Osteocyte (in vitro differentiated cells): ENCODE measurements at regions not wholly inside any gene's neighbourhood (a gene's known extent, or its start where the extent isn't known, plus 50 kb on each side); places are given as distances from the start of the nearest gene placed in this dataset.

ENCODE experiments used
- DNase-seq: peaks from one replicate; pipeline ENCODE4 v3.0.0; 2021; ENCODE audit warnings: mixed read lengths; ENCODE audit not compliant: unreplicated experiment; ENCODE audit errors: extremely low spot score
- H3K27ac Mint-ChIP-seq: one replicate; pipeline ENCODE4 v1.8.0; 2021; ENCODE audit warnings: mild to moderate bottlenecking, mixed read lengths; ENCODE audit not compliant: unreplicated experiment
- H3K27me3 Mint-ChIP-seq: one replicate; pipeline ENCODE4 v1.8.0; 2021; ENCODE audit warnings: mixed read lengths; ENCODE audit not compliant: unreplicated experiment
- H3K36me3 Mint-ChIP-seq: one replicate; pipeline ENCODE4 v1.8.0; 2021; ENCODE audit warnings: mixed read lengths; ENCODE audit not compliant: unreplicated experiment
- H3K4me1 Mint-ChIP-seq: one replicate; pipeline ENCODE4 v1.8.0; 2021; ENCODE audit warnings: mixed read lengths; ENCODE audit not compliant: unreplicated experiment
- H3K4me3 Mint-ChIP-seq: one replicate; pipeline ENCODE4 v1.8.0; 2021; ENCODE audit warnings: mild to moderate bottlenecking, moderate library complexity, mixed read lengths; ENCODE audit not compliant: unreplicated experiment
- H3K9me3 Mint-ChIP-seq: one replicate; pipeline ENCODE4 v1.8.0; 2021; ENCODE audit warnings: mixed read lengths; ENCODE audit not compliant: unreplicated experiment
- TF ChIP-seq, protein P1 (sequence below): fragments of 200-600 bp; sonication (generic); IDR thresholded peaks from 2 replicates; pipeline ENCODE4 v1.5.0; 2021; ENCODE audit warnings: antibody characterized with exemption, mild to moderate bottlenecking, moderate library complexity

GRCh38 chr6:156310701-156311100, 466.5 kb upstream of the ARID1B start:
- no peaks in the 10 kb centered on the region for H3K9me3 Mint-ChIP-seq
- no peaks in the 10 kb centered on the region for H3K36me3 Mint-ChIP-seq
- no peak overlapping the region for H3K4me3 Mint-ChIP-seq
- TF ChIP-seq, protein P1, sequence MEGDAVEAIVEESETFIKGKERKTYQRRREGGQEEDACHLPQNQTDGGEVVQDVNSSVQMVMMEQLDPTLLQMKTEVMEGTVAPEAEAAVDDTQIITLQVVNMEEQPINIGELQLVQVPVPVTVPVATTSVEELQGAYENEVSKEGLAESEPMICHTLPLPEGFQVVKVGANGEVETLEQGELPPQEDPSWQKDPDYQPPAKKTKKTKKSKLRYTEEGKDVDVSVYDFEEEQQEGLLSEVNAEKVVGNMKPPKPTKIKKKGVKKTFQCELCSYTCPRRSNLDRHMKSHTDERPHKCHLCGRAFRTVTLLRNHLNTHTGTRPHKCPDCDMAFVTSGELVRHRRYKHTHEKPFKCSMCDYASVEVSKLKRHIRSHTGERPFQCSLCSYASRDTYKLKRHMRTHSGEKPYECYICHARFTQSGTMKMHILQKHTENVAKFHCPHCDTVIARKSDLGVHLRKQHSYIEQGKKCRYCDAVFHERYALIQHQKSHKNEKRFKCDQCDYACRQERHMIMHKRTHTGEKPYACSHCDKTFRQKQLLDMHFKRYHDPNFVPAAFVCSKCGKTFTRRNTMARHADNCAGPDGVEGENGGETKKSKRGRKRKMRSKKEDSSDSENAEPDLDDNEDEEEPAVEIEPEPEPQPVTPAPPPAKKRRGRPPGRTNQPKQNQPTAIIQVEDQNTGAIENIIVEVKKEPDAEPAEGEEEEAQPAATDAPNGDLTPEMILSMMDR = no peak
- no peak overlapping the region for H3K27ac Mint-ChIP-seq
- no peak for DNase-seq
- no peaks in the 10 kb centered on the region for H3K4me1 Mint-ChIP-seq
- no peaks in the 10 kb centered on the region for H3K27me3 Mint-ChIP-seq

GRCh38 chr6:156309017-156309416, 468.2 kb upstream of the ARID1B start:
- Mint-ChIP-seq H3K36me3 (no peaks in the 10 kb centered on the region), H3K9me3 (no peaks in the 10 kb centered on the region), H3K4me3 (no peak overlapping the region), H3K27ac (no peak overlapping the region), H3K27me3 (no peaks in the 10 kb centered on the region), H3K4me1 (no peaks in the 10 kb centered on the region)
- TF ChIP-seq, protein P1 = no peak
- no peak for DNase-seq

DNA sequence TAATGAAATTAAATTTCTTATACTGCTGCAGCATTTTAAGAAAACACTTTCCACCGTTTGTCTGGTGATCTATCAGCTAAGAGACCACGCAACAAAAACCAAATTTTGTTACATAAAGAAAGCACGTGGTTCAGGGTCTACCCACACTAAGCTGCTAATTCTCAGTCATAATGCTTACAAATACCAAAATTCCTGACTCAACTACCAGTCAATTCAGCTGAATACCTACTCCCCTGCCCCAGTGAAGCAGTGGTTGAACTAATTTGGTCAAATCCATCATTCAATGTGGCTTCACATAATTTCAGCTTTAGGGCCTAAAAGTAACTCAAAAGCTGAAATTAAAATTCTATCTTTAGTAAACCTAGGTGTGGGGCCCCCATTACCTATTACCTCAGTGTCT, 468.6 kb upstream of the ARID1B start:
- H3K27ac Mint-ChIP-seq = no peak overlapping the region
- no peak overlapping the region for H3K4me3 Mint-ChIP-seq
- H3K4me1 Mint-ChIP-seq = no peaks in the 10 kb centered on the region
- H3K36me3 Mint-ChIP-seq = no peaks in the 10 kb centered on the region
- H3K27me3 Mint-ChIP-seq = no peaks in the 10 kb centered on the region
- TF ChIP-seq, protein P1 = no peak
- DNase-seq = no peak
- no peaks in the 10 kb centered on the region for H3K9me3 Mint-ChIP-seq

DNA sequence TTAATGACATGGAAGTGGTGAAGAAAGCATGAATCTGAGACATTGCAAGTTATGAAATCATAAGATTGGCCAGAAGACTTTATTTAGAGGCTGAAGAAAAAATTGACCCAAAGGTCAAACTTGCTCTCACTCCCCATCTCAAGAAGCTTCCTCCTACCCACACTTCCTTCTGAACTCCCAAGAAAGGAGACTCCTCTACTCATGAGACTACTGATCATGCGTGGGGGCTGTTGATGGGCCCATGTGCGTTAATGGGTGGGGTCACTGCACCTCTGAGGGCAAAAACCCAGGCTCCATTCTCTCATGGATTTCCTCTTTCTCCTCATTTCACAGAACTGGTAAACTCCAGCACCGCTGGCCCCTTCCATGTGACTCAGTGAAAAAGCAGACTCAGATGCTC, 470.6 kb upstream of the ARID1B start:
- Mint-ChIP-seq H3K4me3 (no peak overlapping the region), H3K27ac (no peak overlapping the region), H3K27me3 (no peaks in the 10 kb centered on the region), H3K9me3 (peaks cover 3% of the 10 kb centered on the region), H3K4me1 (no peaks in the 10 kb centered on the region), H3K36me3 (no peaks in the 10 kb centered on the region)
- TF ChIP-seq, protein P1 = no peak
- DNase-seq = no peak

DNA sequence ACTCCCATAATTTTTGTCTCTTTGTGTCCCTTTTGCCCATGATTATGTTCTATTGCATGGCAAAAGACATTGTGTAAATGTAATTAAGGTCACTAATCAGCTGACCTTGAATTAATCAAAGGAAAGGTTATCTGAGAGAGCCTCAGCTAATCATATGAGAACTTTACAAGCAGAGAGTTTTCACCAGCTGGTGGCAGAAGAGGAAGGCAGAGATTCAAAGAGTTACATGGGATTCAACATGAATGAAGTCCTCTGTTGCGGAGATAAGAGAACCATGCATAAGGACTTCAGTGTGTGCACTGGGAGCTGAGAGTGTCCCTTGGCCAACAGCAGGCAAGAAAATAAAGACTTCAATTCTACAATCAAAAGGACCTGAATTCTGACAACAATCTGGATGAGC, 494.1 kb upstream of the ARID1B start:
- no peak overlapping the region for H3K4me3 Mint-ChIP-seq
- H3K36me3 Mint-ChIP-seq = no peaks in the 10 kb centered on the region
- DNase-seq = no peak
- no peaks in the 10 kb centered on the region for H3K27me3 Mint-ChIP-seq
- no peaks in the 10 kb centered on the region for H3K4me1 Mint-ChIP-seq
- peaks cover under 1% of the 10 kb centered on the region for H3K9me3 Mint-ChIP-seq
- H3K27ac Mint-ChIP-seq = no peak overlapping the region
- TF ChIP-seq, protein P1 = peak; percentile 33
